Stimulated activated naive B cell treated with anti-CD40 and anti-IgM and Interleukin-4, amounts not matched to agents 10 μg/mL and 1 μg/mL and 100 μg/mL, for 72 hours (primary cell): ENCODE measurements at regions not wholly inside any gene's neighbourhood (a gene's known extent, or its start where the extent isn't known, plus 50 kb on each side); places are given as distances from the start of the nearest gene placed in this dataset.

Experiments used
- ATAC-seq, 2 donors: fragments of 150-1000 bp; cut with Tn5 transposase; replicated peaks; 2 replicates each; pipeline ENCODE4 v1.10.0; 2021; ENCODE audit warnings: moderate library complexity in 1 of 2
- DNase-seq: peaks from one replicate; pipeline ENCODE4 v3.0.0; 2021
- H3K27ac Mint-ChIP-seq: one replicate; pipeline ENCODE4 v1.8.0; 2022; ENCODE audit warnings: mild to moderate bottlenecking, mixed read lengths
- H3K27me3 Mint-ChIP-seq, 2 donors: one replicate each; pipeline ENCODE4 v1.8.0; 2022; ENCODE audit warnings: mixed read lengths in 2 of 2
- H3K36me3 Mint-ChIP-seq, 2 donors: one replicate each; pipeline ENCODE4 v1.8.0; 2022; ENCODE audit warnings: mixed read lengths in 2 of 2, mild to moderate bottlenecking in 1 of 2
- H3K4me1 Mint-ChIP-seq, 2 donors: one replicate each; pipeline ENCODE4 v1.8.0; 2022; ENCODE audit warnings: mixed read lengths in 2 of 2, mild to moderate bottlenecking in 1 of 2
- H3K4me3 Mint-ChIP-seq, 2 donors: one replicate each; pipeline ENCODE4 v1.8.0; 2022; ENCODE audit warnings: mild to moderate bottlenecking in 2 of 2, mixed read lengths in 2 of 2, moderate library complexity in 1 of 2
- H3K9me3 Mint-ChIP-seq, 2 donors: one replicate each; pipeline ENCODE4 v1.8.0; 2022; ENCODE audit warnings: mixed read lengths in 2 of 2, mild to moderate bottlenecking in 1 of 2

- no peak overlapping the region for H3K4me3 Mint-ChIP-seq
- peaks cover 2 to 10% of the 10 kb centered on the region in 2 donors for H3K9me3 Mint-ChIP-seq
- no peaks in the 10 kb centered on the region for H3K36me3 Mint-ChIP-seq
- no peak overlapping the region for H3K27ac Mint-ChIP-seq
- peak in 1 of 2 donors; percentile 50 for ATAC-seq
- no peaks in the 10 kb centered on the region for H3K4me1 Mint-ChIP-seq
- no peaks in the 10 kb centered on the region for H3K27me3 Mint-ChIP-seq
- no peak for DNase-seq
These were observed 745.6 kb upstream of the RAB6C start for GRCh38 chr2:129233751-129234406.

DNA sequence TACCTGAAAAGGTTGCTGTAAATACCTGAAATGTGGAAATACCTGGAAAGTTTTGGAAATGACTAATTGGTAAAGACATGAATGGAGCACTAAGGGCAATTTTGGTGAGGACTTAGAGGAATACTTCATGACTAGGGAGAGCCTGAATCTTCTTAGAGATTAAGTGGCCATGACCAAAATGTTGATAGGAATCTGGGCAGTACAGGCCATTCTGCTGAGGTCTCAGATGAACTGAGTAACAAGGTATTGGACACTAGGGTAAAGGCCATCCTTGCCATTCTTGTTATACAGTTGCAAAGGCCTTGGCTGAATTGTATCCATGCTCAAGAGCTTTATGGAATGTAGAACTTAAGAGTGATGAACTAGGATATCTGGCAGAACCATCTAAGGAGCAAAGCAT, 742.9 kb upstream of the RAB6C start:
- H3K9me3 Mint-ChIP-seq, result peaks cover 2 to 10% of the 10 kb centered on the region in 2 donors
- no peaks in the 10 kb centered on the region for H3K4me1 Mint-ChIP-seq
- H3K27ac Mint-ChIP-seq, result no peak overlapping the region
- H3K27me3 Mint-ChIP-seq, result no peaks in the 10 kb centered on the region
- H3K36me3 Mint-ChIP-seq, result no peaks in the 10 kb centered on the region
- H3K4me3 Mint-ChIP-seq, result no peak overlapping the region
- DNase-seq, result no peak
- ATAC-seq, result no peak

DNA sequence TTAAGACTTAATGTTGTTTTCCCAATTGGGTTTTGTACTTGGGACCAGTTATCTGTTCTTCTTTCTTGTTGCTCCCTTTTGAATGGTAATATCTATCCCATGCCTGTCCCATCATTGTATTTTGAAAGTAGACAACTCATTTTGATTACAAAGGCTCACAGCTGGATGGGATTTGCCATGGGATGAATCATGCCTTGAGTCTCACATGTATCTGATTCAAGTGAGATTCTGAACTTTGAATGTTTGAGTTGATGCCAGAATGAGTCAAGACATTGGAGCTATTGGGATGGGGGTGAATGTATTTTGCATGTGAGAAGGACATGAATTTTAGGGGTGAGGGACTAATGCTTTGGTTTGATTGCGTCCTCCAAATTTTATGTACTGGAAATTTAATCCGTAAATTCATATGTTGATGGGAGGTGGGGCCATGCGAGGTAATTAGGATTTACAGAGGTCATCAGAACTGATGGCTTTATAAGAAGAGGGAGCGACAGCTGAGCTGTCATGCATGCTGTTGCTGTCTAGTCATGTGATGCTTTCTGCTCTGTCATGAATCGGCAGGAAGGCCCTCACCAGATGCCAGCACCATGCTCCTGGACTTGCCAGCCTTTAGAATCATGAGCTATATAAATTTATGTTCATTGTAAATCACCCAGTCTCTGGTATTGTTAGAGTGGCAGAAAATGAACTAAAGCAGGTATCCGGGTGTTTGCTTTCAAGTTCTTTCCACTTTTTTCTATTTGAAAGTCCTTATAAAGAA, 741.3 kb upstream of the RAB6C start:
- Mint-ChIP-seq H3K27ac (no peak overlapping the region), H3K27me3 (no peaks in the 10 kb centered on the region), H3K4me3 (no peak overlapping the region), H3K36me3 (no peaks in the 10 kb centered on the region), H3K9me3 (peaks cover 2 to 10% of the 10 kb centered on the region in 2 donors), H3K4me1 (no peaks in the 10 kb centered on the region)
- no peak for ATAC-seq
- DNase-seq, result no peak

DNA sequence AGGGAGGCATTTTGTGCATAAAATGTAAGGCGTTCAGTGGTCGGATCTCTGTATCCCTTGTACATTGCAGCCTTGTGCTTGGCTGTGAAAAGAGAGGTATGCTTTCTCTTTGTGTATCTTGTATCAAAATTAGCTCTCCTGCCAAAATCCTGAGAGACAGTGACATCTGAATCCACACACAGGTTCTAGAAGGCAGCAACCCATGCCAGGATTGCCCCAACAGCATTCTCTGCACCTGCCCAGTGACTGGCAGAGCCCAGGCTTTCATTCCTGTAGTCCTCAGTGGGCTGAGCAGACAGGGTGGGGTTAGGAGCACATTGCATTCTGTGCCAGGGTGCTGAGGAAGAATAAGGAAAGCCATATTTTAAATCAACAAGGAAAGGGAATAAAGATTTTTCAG, 740.3 kb upstream of the RAB6C start:
- H3K27ac Mint-ChIP-seq, result no peak overlapping the region
- H3K4me1 Mint-ChIP-seq, result no peaks in the 10 kb centered on the region
- DNase-seq, result no peak
- H3K9me3 Mint-ChIP-seq, result peaks cover 2 to 10% of the 10 kb centered on the region in 2 donors
- no peaks in the 10 kb centered on the region for H3K36me3 Mint-ChIP-seq
- ATAC-seq, result no peak
- no peak overlapping the region for H3K4me3 Mint-ChIP-seq
- H3K27me3 Mint-ChIP-seq, result no peaks in the 10 kb centered on the region

- Mint-ChIP-seq H3K27ac (no peak overlapping the region), H3K4me3 (no peak overlapping the region), H3K36me3 (no peaks in the 10 kb centered on the region), H3K4me1 (no peaks in the 10 kb centered on the region), H3K9me3 (peaks cover 2 to 10% of the 10 kb centered on the region in 2 donors), H3K27me3 (no peaks in the 10 kb centered on the region)
- DNase-seq (no peak), ATAC-seq (no peak)
These were observed 739.4 kb upstream of the RAB6C start for GRCh38 chr2:129240061-129240460.

- H3K9me3 Mint-ChIP-seq, result peaks cover 0 to 7% of the 10 kb centered on the region in 2 donors
- H3K27ac Mint-ChIP-seq, result no peak overlapping the region
- no peaks in the 10 kb centered on the region for H3K27me3 Mint-ChIP-seq
- H3K4me3 Mint-ChIP-seq, result no peak overlapping the region
- ATAC-seq, result no peak
- no peaks in the 10 kb centered on the region for H3K4me1 Mint-ChIP-seq
- DNase-seq, result no peak
- no peaks in the 10 kb centered on the region for H3K36me3 Mint-ChIP-seq
These were observed 737.2 kb upstream of the RAB6C start for GRCh38 chr2:129242269-129242668.

GRCh38 chr2:129247751-129248150, 731.7 kb upstream of the RAB6C start:
- peaks cover 0 to 7% of the 10 kb centered on the region in 2 donors for H3K9me3 Mint-ChIP-seq
- H3K27me3 Mint-ChIP-seq, result peaks cover 0 to 7% of the 10 kb centered on the region in 2 donors
- H3K36me3 Mint-ChIP-seq, result no peaks in the 10 kb centered on the region
- H3K27ac Mint-ChIP-seq, result no peak overlapping the region
- ATAC-seq (no peak), DNase-seq (no peak)
- H3K4me3 Mint-ChIP-seq, result no peak overlapping the region
- no peaks in the 10 kb centered on the region for H3K4me1 Mint-ChIP-seq

GRCh38 chr2:129248198-129248597, 731.3 kb upstream of the RAB6C start:
- H3K4me3 Mint-ChIP-seq, result no peak overlapping the region
- H3K4me1 Mint-ChIP-seq, result no peaks in the 10 kb centered on the region
- H3K36me3 Mint-ChIP-seq, result no peaks in the 10 kb centered on the region
- H3K9me3 Mint-ChIP-seq, result peaks cover 0 to 7% of the 10 kb centered on the region in 2 donors
- H3K27me3 Mint-ChIP-seq, result peaks cover 0 to 7% of the 10 kb centered on the region in 2 donors
- ATAC-seq, result no peak
- no peak overlapping the region for H3K27ac Mint-ChIP-seq
- DNase-seq, result no peak

DNA sequence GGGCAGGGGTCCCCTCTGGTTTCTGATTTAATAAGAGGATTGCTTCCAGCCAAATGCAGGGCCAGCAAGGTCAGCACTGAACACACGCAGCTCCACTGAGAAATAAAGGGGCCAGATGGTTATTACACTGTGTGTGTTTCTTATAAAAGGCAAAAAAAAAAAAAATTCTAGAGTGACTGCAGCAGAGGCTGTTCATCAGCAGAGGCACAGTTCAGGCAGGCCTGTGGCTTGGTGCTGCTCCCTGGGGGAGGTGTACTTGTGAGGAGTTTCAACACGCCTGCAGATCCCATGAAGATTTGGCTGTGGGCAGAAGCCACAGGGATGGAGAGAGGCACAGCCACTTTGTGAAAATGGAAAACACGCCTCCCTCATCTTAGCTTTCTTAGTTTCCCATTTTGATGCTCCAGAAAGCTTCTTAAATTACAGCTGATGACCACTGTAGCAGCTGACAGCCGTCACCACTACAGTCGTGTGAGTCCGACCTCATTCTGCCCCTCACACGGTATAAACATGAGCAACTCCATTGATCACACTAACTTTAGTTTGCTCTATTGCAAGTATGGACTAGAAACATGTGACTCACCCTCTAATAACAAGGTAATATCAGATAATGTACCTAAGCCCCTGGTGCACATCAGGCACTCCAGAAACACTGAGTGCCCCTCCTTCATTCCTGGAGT, 726.5 kb upstream of the RAB6C start:
- Mint-ChIP-seq H3K9me3 (peaks cover 9 to 12% of the 10 kb centered on the region in 2 donors), H3K36me3 (no peaks in the 10 kb centered on the region), H3K4me3 (no peak overlapping the region), H3K27me3 (peaks cover 9 to 11% of the 10 kb centered on the region in 2 donors), H3K27ac (no peak overlapping the region), H3K4me1 (no peaks in the 10 kb centered on the region)
- ATAC-seq (no peak), DNase-seq (no peak)

DNA sequence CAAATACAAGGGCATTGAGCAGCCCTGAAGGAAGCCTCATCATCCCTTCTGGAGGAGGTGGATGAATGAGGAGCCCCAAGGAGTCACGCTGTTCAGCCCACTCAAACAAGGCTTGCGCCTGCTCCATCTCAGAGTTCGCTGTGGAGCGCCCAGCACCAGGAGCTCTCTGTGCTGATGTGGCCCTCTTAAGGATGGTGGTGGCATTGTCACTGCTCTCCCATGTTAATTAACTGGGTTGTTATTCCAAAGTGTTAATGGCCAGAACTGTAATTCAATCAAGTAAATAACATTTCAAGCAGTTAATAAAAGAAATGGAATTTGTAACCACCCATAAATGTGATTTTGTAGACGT, 726.0 kb upstream of the RAB6C start:
- no peaks in the 10 kb centered on the region for H3K36me3 Mint-ChIP-seq
- peaks cover 9 to 17% of the 10 kb centered on the region in 2 donors for H3K9me3 Mint-ChIP-seq
- H3K4me1 Mint-ChIP-seq, result no peaks in the 10 kb centered on the region
- no peak for DNase-seq
- H3K4me3 Mint-ChIP-seq, result no peak overlapping the region
- no peak for ATAC-seq
- H3K27ac Mint-ChIP-seq, result no peak overlapping the region
- H3K27me3 Mint-ChIP-seq, result peaks cover 8 to 9% of the 10 kb centered on the region in 2 donors

GRCh38 chr2:129254718-129255117, 724.7 kb upstream of the RAB6C start:
- no peak overlapping the region for H3K4me3 Mint-ChIP-seq
- peaks cover 16 to 23% of the 10 kb centered on the region in 2 donors for H3K9me3 Mint-ChIP-seq
- H3K36me3 Mint-ChIP-seq, result no peaks in the 10 kb centered on the region
- ATAC-seq (no peak), DNase-seq (no peak)
- H3K4me1 Mint-ChIP-seq, result no peaks in the 10 kb centered on the region
- no peak overlapping the region for H3K27ac Mint-ChIP-seq
- H3K27me3 Mint-ChIP-seq, result peaks cover 8 to 9% of the 10 kb centered on the region in 2 donors

DNA sequence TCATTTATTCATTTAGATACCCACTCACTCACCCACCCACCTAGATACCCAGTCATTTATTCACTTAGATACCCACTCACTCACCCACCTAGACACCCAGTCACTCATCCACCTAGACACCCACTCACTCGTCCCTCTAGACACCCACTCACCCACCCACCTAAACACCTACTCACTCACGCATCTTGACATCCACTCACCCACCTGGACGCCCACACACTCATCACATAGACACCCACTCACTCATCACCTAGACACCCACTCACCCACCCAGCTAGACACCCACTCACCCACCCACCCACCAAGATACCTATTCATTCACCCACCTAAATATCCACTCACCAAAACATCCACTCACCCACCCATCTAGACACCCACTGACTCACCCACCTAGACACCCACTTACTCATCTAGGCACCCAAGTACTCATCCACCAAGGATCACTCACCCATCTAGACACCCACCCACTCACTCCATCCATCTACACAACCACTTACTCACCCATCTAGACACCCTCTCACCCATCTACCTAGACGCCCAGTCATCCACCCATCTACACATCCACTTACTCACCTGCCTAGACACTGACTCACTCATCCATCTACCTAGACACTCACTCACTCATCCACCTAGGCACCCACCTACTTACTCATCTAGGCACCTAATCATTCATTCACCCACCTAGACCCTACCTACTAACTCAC, 723.7 kb upstream of the RAB6C start:
- peaks cover 8 to 9% of the 10 kb centered on the region in 2 donors for H3K27me3 Mint-ChIP-seq
- H3K4me3 Mint-ChIP-seq, result no peak overlapping the region
- no peaks in the 10 kb centered on the region for H3K4me1 Mint-ChIP-seq
- no peak overlapping the region for H3K27ac Mint-ChIP-seq
- DNase-seq, result no peak
- no peaks in the 10 kb centered on the region for H3K36me3 Mint-ChIP-seq
- H3K9me3 Mint-ChIP-seq, result peaks cover 16 to 23% of the 10 kb centered on the region in 2 donors
- ATAC-seq, result no peak

DNA sequence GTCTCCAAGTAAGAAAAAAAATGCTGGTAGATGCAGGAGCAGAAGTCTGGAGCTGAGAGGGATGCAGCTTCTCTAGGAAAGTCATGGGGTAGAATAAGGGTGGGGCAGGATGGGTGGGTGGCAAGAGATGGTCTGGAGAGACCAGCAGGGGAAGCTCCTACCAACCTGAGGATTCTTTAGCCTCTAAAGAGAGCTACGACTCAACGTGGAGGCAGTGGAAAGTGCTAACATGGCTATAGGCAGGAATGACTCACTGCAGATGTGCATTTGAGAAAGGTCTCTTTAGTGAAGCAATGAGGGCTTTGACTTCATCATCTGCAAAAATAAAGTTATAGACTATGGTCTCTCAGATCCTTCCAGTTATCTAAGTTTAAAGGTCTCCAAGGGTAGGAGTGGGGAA, 722.8 kb upstream of the RAB6C start:
- DNase-seq, result no peak
- Mint-ChIP-seq H3K9me3 (peaks cover 16 to 23% of the 10 kb centered on the region in 2 donors), H3K27ac (no peak overlapping the region), H3K36me3 (no peaks in the 10 kb centered on the region), H3K27me3 (peaks cover 6 to 11% of the 10 kb centered on the region in 2 donors), H3K4me1 (no peaks in the 10 kb centered on the region), H3K4me3 (no peak overlapping the region)
- no peak for ATAC-seq

DNA sequence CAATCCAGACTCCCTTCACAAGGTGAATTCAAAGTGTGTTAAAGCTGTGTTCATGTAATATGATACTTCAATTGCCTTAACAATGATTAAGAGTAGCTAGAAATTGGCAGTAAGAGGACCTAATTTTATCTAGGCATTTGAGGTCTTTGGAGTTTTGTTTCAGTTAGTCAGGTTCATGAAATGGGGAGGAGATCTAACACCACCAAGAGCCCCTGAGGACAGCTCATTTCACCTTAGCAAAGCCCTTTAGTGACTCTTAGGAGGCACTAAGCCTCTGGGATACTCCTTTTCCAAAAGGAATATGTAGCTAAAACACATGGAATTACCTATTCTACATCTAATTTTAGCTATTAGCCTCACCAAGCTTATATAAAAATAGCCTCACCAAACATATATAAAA, 716.5 kb upstream of the RAB6C start:
- ATAC-seq (no peak), DNase-seq (no peak)
- no peak overlapping the region for H3K4me3 Mint-ChIP-seq
- H3K27me3 Mint-ChIP-seq, result peaks cover 8 to 9% of the 10 kb centered on the region in 2 donors
- no peaks in the 10 kb centered on the region for H3K36me3 Mint-ChIP-seq
- peaks cover 17 to 27% of the 10 kb centered on the region in 2 donors for H3K9me3 Mint-ChIP-seq
- H3K4me1 Mint-ChIP-seq, result no peaks in the 10 kb centered on the region
- no peak overlapping the region for H3K27ac Mint-ChIP-seq
